ENCODE measurements at regions not wholly inside any gene's neighbourhood (a gene's known extent, or its start where the extent isn't known, plus 50 kb on each side); places are given as distances from the start of the nearest gene placed in this dataset.
"Not testable (repeated sequence)": the region's sequence is repeated elsewhere in the genome, so short reads cannot be mapped to it uniquely, and the experiment has no call there.

DNA sequence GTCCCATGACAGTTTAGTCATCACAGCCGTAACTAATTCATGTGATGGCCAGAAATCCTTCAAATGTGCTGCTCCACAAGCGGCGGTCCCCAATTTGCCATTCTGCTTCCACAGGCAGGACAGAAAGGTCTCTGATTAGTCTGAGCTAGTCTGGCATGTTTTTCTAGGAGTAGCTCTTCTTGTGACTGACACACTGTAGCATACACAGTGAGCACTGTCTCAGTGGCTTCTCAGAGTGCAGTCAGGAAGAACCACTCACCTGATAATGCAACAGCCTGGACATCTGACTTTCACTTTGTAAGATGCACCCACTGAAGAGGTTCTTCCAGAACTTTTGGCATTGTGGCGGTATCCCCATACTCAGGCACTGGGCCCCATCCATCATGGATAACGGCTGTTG is 1266.2 kb downstream of the TMEM121 start:
- DNase-seq (ENCODE audit: low read depth, low spot score): no peak

- not testable (repeated sequence) for DNase-seq (ENCODE audit: low read depth, low spot score)
These were observed 1271.8 kb downstream of the TMEM121 start for GRCh38 chr14:106798166-106798565.

DNA sequence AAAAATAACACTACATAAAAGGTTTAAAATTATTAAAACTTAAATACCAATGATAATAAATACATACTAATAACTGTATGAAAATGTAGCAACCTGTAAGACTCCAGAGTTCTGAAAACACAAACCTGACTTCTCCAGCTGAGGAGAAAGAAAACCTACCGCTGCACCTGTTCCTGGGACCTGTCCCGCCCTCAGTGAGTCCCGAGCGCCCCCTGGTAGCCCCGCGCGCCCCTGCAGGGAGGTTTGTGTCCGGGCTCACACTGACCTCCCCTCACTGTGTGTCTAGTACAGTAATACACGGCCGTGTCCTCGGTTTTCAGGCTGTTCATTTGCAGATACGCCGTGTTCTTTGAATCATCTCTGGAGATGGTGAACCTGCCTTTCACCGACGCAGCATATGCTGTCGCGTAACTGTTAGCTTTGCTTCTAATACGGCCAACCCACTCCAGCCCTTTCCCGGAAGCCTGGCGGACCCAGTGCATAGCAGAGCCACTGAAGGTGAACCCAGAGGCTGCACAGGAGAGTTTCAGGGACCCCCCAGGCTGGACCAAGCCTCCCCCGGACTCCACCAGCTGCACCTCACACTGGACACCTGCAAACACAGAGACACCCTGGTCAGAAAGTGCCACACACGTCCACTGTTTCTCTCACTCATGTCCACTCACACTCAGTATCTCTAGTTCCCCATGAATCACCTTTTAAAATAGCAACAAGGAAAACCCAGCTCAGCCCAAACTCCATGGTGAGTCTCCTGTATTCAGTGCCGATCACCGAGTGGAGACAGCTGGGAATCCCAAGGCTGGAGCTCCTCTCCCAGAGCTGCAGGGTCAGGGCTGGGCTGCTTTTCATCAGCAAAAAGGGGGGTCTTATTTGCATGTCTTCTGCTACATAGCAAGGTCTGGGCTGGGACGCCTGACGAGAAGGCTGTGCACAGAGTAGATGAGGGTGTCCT is 1276.3 kb downstream of the TMEM121 start:
- DNase-seq (ENCODE audit: low read depth, low spot score): no peak

- no peak for DNase-seq (ENCODE audit: low read depth, low spot score)
These were observed 1277.0 kb downstream of the TMEM121 start for GRCh38 chr14:106803379-106803778.

GRCh38 chr14:106807493-106807892 is 1281.1 kb downstream of the TMEM121 start:
- DNase-seq (ENCODE audit: low read depth, low spot score): no peak

DNA sequence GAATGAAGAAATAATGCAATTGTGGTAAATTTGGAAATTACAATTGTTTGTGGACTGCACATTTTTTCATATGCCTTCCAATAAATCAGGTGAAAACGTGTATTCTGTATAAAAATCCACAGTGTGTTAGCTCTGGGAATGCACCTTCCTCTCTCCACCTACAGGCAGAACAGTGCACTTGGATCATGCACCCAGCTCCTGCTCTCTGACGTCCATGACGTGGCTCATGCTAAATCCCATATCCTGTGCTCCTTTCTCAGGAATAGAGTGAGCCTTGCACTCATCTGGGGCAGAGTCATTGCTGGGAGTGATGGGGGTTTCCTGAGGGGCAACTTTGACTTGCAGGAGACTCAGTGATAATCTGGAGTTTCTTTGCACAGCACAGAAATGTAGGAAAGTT is 1282.1 kb downstream of the TMEM121 start:
- no peak for DNase-seq (ENCODE audit: low read depth, low spot score)

- DNase-seq (ENCODE audit: low read depth, low spot score): no peak
These were observed 1282.5 kb downstream of the TMEM121 start for GRCh38 chr14:106808907-106809306.

- DNase-seq (ENCODE audit: low read depth, low spot score): no peak
These were observed 1283.2 kb downstream of the TMEM121 start for GRCh38 chr14:106809615-106810014.

GRCh38 chr14:106810168-106810567 is 1283.8 kb downstream of the TMEM121 start:
- DNase-seq (ENCODE audit: low read depth, low spot score): not testable (repeated sequence)

- no peak for DNase-seq (ENCODE audit: low read depth, low spot score)
These were observed 1284.8 kb downstream of the TMEM121 start for GRCh38 chr14:106811162-106811561.

DNA sequence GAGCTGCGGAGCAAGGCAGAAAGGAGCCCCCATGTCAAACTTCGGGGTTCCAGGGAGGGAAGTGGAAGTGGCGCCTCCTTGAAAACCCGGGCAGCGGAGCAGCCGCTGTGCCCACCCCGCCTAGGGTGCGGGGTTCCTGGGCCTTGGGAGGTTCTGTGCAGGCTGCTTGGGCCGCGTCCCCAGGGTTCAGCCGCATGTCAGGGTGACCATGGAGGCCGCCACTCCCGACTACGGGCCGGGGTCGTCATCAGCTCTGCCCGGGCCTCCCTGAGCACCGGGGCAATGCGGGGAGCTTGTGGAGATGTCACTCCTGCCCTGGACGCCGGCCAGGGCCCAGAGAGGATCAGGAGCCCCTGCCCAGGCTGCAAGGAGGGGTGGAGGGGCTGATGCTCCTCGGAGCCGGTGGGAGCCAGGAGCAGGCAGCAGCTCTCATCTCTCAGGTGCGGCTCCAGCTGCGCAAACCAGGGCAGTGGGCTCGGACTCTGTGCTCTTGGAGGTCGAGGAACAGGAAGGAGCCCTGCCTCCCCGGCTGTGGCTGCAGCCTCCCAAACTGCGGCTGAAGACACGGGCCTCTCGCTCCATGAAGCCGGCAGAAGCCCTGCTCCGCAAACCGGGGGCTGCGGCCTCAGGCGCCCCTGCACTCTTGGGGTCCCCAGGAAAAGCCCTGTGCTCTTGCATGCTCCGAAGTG is 1286.5 kb downstream of the TMEM121 start:
- no peak for DNase-seq (ENCODE audit: low read depth, low spot score)

- no peak for DNase-seq (ENCODE audit: low read depth, low spot score)
These were observed 1287.1 kb downstream of the TMEM121 start for GRCh38 chr14:106813477-106813823.

DNA sequence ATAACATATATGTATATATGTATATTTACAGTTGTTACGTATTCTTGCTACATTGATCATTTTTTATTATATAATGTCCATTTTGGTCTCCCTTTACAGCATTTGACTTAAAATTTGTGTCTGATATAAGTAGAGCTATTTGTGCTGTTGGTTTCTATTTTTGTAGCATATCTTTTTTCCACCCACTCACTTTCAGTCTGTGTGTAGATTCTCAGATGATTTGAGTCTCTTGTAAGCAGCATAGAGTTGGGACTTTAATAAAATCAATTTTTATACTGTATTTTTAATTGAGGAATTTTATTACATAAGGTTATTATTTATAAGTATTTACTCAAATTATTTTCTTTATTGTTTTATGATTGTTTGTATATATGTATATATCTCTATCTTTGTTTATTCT is 1293.7 kb downstream of the TMEM121 start:
- DNase-seq (ENCODE audit: low read depth, low spot score): no peak

DNA sequence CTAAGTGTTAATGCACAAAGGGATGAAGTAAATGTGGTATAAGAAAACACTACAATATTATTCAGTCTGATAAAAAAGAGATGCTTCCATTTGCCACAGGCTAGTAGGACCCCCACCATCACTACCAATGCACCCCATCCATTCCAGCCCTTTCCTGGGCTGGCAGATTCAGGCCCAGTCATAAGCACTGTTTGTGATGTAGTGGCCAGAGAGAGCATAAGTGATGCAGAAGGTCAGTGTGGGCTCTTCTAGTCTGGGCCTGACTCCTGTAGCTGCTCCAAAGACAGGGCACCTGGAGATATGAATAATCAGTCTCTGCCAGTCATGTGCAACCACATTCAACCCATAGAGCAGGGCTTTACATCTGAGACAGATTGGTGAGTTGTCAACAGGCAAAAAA is 1294.7 kb downstream of the TMEM121 start:
- no peak for DNase-seq (ENCODE audit: low read depth, low spot score)

DNA sequence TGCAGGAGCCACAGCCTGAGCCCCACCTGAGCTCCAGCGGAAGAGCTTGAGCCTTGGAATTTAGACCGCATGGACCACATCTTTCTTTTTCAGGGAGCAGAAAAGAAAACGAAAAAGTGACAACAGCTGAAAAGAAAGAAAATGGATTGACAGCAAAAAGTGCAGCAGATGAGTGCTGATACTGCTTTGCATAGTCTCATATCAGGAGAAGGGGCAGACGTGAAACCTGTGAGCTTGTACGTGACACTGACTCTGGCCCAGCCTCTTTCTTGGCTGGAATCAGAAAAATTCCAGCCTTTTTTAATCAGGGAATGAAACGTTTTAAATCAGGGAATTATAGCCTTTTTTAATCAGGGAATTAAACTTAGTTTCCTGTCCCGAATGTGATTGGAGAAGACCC is 1296.5 kb downstream of the TMEM121 start:
- DNase-seq (ENCODE audit: low read depth, low spot score): no peak

DNA sequence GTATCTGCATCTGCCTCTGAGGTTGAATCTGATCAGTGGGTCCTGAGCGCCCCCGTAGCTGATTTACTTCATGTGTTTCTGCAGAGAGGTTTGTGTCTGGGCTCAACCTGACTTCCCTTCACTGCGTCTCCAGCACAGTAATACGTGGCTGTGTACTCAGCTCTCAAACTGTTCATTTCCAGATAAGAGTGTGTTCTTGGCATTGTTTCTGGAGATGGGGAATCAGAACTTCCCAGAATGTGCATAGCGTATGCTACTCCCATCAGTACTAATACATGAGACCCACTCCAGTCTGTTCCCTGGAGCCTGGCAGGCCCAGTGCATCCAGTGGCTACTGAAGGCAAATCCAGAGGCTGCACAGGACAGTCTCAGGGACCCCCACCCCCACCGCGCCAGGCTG is 1297.2 kb downstream of the TMEM121 start:
- no peak for DNase-seq (ENCODE audit: low read depth, low spot score)

DNA sequence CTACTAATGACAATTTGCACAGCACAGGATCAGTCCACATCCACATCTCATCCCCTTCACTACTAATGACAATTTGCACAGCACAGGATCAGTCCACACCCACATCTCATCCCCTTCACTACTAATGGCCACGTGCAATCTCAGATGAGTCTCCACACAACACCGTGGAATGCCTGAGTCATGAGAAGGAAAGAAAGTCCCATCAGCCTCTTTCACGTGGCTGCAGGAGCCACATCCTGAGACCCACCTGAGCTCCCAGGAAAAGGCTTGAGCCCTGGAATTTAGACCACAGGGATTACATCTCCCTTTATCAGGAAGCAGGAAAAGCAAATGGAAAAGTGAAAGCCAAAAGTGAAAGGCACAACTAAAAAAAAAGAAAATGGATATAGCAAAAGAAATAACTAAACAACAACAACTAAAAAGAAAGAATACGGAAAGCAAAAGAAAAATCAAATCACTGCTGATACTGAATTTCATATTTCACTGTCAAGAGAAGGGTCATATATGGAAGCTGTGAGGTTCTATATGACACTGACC is 1300.5 kb downstream of the TMEM121 start:
- DNase-seq (ENCODE audit: low read depth, low spot score): no peak

DNA sequence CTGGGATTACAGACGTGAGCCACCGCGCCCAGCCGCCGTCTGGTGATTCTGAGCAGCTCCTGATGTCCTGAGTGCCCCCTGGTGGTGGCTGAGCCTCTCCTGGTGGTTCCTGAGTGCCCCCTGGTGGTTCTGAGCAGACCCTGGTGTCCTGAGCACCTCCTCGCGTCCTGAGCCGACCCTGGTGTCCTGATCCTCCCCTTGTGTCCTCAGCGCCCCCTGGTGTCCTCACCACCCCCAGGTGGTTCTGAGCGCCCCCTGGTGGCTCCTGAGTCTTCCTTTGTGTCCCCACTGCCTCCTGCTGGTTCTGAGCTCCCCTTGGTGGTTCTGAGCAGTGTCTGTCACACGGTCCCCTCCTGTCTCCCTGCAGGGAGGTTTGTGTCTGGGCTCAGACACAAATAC is 1304.9 kb downstream of the TMEM121 start:
- DNase-seq (ENCODE audit: low read depth, low spot score): no peak

DNA sequence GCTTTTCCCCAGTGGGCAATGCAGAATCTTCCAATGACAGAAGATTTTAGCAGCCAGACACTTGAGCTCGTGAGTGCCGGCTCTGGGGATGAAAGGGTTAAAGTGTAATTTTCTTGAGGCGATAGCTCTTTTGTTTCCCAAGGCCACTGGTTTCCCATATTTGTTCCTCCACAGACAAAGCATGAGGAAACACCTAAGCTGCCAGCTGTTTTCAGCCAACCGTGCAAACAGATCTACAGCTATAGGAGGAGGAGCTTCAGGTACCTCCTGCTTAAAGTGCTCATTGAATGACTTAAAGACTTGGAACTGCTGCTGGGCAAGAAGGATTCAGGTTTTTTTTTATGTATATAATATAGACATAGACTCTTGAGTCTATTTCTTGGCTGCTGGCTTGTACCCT is 1311.5 kb downstream of the TMEM121 start:
- DNase-seq (ENCODE audit: low read depth, low spot score): no peak

DNA sequence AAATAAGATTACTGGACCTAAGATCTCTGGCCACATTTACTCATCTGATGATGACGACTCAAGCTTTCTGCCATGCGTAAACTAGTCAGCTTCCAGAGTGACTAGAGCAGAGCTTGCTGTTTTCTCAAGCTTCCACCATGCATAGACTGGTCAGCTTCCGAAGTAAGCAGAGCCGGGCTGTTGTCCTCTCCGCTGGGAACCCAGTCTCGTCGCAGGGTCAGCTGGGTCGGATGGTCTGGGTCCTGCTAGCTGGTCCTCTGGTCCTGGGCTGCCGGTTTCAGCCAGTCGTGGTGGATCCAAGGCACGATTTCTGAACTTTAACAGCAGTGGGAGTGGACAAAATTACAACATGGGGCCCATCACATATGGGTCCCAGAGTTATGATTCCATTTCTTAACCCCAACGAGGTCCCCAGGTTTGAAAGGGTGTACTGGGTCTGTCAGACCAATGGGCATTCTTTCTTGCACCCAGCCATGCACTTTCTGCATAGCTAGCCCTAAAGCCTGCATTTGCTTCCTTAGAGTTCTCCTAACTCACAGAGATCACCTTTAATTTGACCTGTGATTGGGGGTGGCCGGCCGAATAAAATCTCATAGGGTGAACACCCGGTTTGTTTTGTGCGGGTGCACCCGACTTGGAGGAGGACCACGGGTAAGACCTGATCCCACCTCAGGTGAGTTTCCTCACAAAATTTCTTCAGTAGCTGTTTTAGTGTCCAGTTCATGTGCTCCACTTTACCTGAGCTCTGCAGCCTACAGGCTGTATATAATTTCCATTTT is 1312.8 kb downstream of the TMEM121 start:
- DNase-seq (ENCODE audit: low read depth, low spot score): no peak

- DNase-seq (ENCODE audit: low read depth, low spot score): no peak
These were observed 1313.9 kb downstream of the TMEM121 start for GRCh38 chr14:106840258-106840657.

DNA sequence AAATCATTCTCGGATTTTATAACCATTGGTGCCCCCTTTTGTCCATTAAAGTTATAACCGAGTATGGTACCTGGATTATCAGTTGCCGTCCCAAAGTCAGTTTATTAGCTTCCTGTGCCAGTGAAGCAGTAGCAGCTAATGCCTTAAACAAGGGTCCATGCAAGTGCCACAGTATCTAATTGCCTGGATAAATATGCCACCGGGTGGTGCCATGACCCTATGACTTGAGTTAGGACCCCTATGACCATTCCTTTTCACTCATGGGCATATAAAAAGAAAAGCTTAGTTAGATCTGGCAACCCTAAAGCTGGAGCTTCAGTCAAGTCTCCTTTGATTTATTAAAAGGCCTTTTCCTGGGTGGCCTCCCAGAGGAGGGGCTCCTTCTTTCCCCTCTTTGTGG is 1314.6 kb downstream of the TMEM121 start:
- no peak for DNase-seq (ENCODE audit: low read depth, low spot score)
